H9 (cell line): ENCODE measurements at regions not wholly inside any gene's neighbourhood (a gene's known extent, or its start where the extent isn't known, plus 50 kb on each side); places are given as distances from the start of the nearest gene placed in this dataset.

Experiments
- DNase-seq: peaks from one replicate; pipeline ENCODE4 v3.0.0-alpha.2; 2017
- H2AFZ ChIP-seq: one replicate; pipeline ENCODE4 v1.6.1; 2013; ENCODE audit warnings: mild to moderate bottlenecking, low read length, control low read depth, moderate library complexity
- H2AK5ac ChIP-seq: 2 replicates; pipeline ENCODE4 v1.6.1; 2013; ENCODE audit warnings: low read length, control low read depth, mixed read lengths; ENCODE audit not compliant: insufficient read length
- H2BK120ac ChIP-seq: one replicate; pipeline ENCODE4 v1.6.1; 2013; ENCODE audit warnings: low read depth, mild to moderate bottlenecking, low read length, control low read depth, inconsistent platforms; ENCODE audit not compliant: poor library complexity, severe bottlenecking
- H2BK12ac ChIP-seq: 2 replicates; pipeline ENCODE4 v1.6.1; 2013; ENCODE audit warnings: low read length, control low read depth, mixed read lengths, low read depth; ENCODE audit not compliant: insufficient read length
- H2BK15ac ChIP-seq: 2 replicates; pipeline ENCODE4 v1.6.1; 2013; ENCODE audit warnings: low read depth, low read length, control low read depth
- H2BK20ac ChIP-seq: one replicate; pipeline ENCODE4 v1.6.1; 2013; ENCODE audit warnings: low read depth, mild to moderate bottlenecking, low read length, control low read depth, inconsistent platforms; ENCODE audit not compliant: poor library complexity, severe bottlenecking
- H2BK5ac ChIP-seq: 2 replicates; pipeline ENCODE4 v1.6.1; 2013; ENCODE audit warnings: low read length, control low read depth, mixed read lengths; ENCODE audit not compliant: insufficient read length
- H3K14ac ChIP-seq: 2 replicates; pipeline ENCODE4 v1.6.1; 2013; ENCODE audit warnings: low read length, control low read depth; ENCODE audit not compliant: insufficient read depth
- H3K18ac ChIP-seq: 2 replicates; pipeline ENCODE4 v1.6.1; 2013; ENCODE audit warnings: low read depth, mild to moderate bottlenecking, mixed read lengths, low read length, control low read depth; ENCODE audit not compliant: insufficient read length
- H3K23ac ChIP-seq: 2 replicates; pipeline ENCODE4 v1.6.1; 2013; ENCODE audit warnings: low read length, control low read depth, mixed read lengths, low read depth; ENCODE audit not compliant: insufficient read length
- H3K23me2 ChIP-seq: 2 replicates; pipeline ENCODE4 v1.6.1; 2013; ENCODE audit warnings: low read depth, mild to moderate bottlenecking, mixed read lengths, low read length, control low read depth; ENCODE audit not compliant: insufficient read length, poor library complexity, severe bottlenecking
- H3K27ac ChIP-seq: 2 replicates; pipeline ENCODE4 v1.5.1; 2013; ENCODE audit warnings: low read length, control low read depth, mixed read lengths, low read depth; ENCODE audit not compliant: insufficient read length
- H3K27me3 ChIP-seq: 2 replicates; pipeline ENCODE4 v1.6.1; 2013; ENCODE audit warnings: low read length, control low read depth, inconsistent platforms; ENCODE audit not compliant: insufficient read depth
- H3K4ac ChIP-seq: 2 replicates; pipeline ENCODE4 v1.6.1; 2013; ENCODE audit warnings: low read depth, mild to moderate bottlenecking, control low read depth, inconsistent platforms, low read length, moderate library complexity
- H3K4me1 ChIP-seq: 2 replicates; pipeline ENCODE4 v1.6.1; 2013; ENCODE audit warnings: low read length, control low read depth, inconsistent platforms; ENCODE audit not compliant: insufficient read depth
- H3K4me2 ChIP-seq: 2 replicates; pipeline ENCODE4 v1.6.1; 2013; ENCODE audit warnings: low read length, control low read depth, mixed read lengths; ENCODE audit not compliant: insufficient read length, insufficient read depth
- H3K56ac ChIP-seq: 2 replicates; pipeline ENCODE4 v1.6.1; 2013; ENCODE audit warnings: low read depth, mild to moderate bottlenecking, mixed read lengths, low read length, control low read depth; ENCODE audit not compliant: insufficient read length
- H3K79me1 ChIP-seq: 2 replicates; pipeline ENCODE4 v1.6.1; 2013; ENCODE audit warnings: low read depth, mild to moderate bottlenecking, moderate library complexity, low read length, control low read depth, inconsistent platforms; ENCODE audit not compliant: insufficient read depth, poor library complexity, severe bottlenecking
- H3K79me2 ChIP-seq: 2 replicates; pipeline ENCODE4 v1.6.1; 2013; ENCODE audit warnings: low read length, control low read depth, inconsistent platforms; ENCODE audit not compliant: insufficient read depth
- H3K9ac ChIP-seq: 2 replicates; pipeline ENCODE4 v1.6.1; 2013; ENCODE audit warnings: low read length, control low read depth, mixed read lengths; ENCODE audit not compliant: insufficient read length; ENCODE audit errors: extremely low read depth
- H3K9me3 ChIP-seq: one replicate; pipeline ENCODE4 v1.6.1; 2013; ENCODE audit warnings: low read depth, low read length, inconsistent platforms; ENCODE audit not compliant: control insufficient read depth
- H3T11ph ChIP-seq: one replicate; pipeline ENCODE4 v1.6.1; 2013; ENCODE audit warnings: mild to moderate bottlenecking, low read length, control low read depth, inconsistent platforms
- H4K20me1 ChIP-seq: one replicate; pipeline ENCODE4 v1.6.1; 2013; ENCODE audit not compliant: control insufficient read depth, insufficient read length, insufficient read depth
- H4K5ac ChIP-seq: 2 replicates; pipeline ENCODE4 v1.6.1; 2013; ENCODE audit warnings: low read depth, mild to moderate bottlenecking, mixed read lengths, low read length, control low read depth; ENCODE audit not compliant: insufficient read length
- H4K8ac ChIP-seq: replicated peaks from 2 replicates; pipeline ENCODE4 v1.6.1; 2013; ENCODE audit warnings: low read length, control low read depth, mixed read lengths, low read depth; ENCODE audit not compliant: insufficient read length
- H4K91ac ChIP-seq: 2 replicates; pipeline ENCODE4 v1.6.1; 2013; ENCODE audit warnings: low read depth, mild to moderate bottlenecking, moderate library complexity, mixed read lengths, low read length, control low read depth; ENCODE audit not compliant: insufficient read length
- H3K27ac Mint-ChIP-seq, 3 experiments: 2 replicates in 2 of 3; 3 replicates in 1 of 3; pipeline ENCODE4 v1.8.0; 2020 to 2021; ENCODE audit warnings: mixed read lengths in 3 of 3, mild to moderate bottlenecking in 1 of 3, moderate library complexity in 1 of 3
- H3K27me3 Mint-ChIP-seq: 2 replicates; pipeline ENCODE4 v1.8.0; 2021; ENCODE audit warnings: low read depth, mild to moderate bottlenecking, moderate library complexity, mixed read lengths
- H3K36me3 Mint-ChIP-seq, 3 experiments: 2 replicates in 2 of 3; 3 replicates in 1 of 3; pipeline ENCODE4 v1.8.0; 2020 to 2021; ENCODE audit warnings: low read depth in 3 of 3, mixed read lengths in 3 of 3; ENCODE audit not compliant: insufficient read depth in 1 of 3
- H3K4me1 Mint-ChIP-seq, 2 experiments: 2 replicates each; pipeline ENCODE4 v1.8.0; 2020; ENCODE audit warnings: mixed read lengths in 2 of 2
- H3K4me3 Mint-ChIP-seq, 2 experiments: 2 replicates in 1 of 2; 3 replicates in 1 of 2; pipeline ENCODE4 v1.8.0; 2020 to 2021; ENCODE audit warnings: mild to moderate bottlenecking in 2 of 2, mixed read lengths in 2 of 2, moderate library complexity in 1 of 2
- H3K9me3 Mint-ChIP-seq, 2 experiments: 2 replicates in 1 of 2; 3 replicates in 1 of 2; pipeline ENCODE4 v1.8.0; 2020; ENCODE audit warnings: mild to moderate bottlenecking in 2 of 2, mixed read lengths in 2 of 2, moderate library complexity in 1 of 2
- WGBS: extraction: QIAGEN DNeasy Blood & Tissue Kit; methylation state at CpG from one replicate; pipeline ENCODE4 v1.1.7; 2013; ENCODE audit warnings: missing lambda C conversion rate, low lambda C conversion rate, mixed read lengths; ENCODE audit not compliant: insufficient read length; ENCODE audit errors: extremely low coverage; 5-methylcytosine and 5-hydroxymethylcytosine counted together
- TF ChIP-seq, protein P1 (sequence below): fragments of 200-600 bp; sonication (generic); conservative IDR thresholded peaks from 3 replicates; pipeline ENCODE4 v1.8.0; 2021; ENCODE audit warnings: antibody characterized with exemption, mild to moderate bottlenecking

DNA sequence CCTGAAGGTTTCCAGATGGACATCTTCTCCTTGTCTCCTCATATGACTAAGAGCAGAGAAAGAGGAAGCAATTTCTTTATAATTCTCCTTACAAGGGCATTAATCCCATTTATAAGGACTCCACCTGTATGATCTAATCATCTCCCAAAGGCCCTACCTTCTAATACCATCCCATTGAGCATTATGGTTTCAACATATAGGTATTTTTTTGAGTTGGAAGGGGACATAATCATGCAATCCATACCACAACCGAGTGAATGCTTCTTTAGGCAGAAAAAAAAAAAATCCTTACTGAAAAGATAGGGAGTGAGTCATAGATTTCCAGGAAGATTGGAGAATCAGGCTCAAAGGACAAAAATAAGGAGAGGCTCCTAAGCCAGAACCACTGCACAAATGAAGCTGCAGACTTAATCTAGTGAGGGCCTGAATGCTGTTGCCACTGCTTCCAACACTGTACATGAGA is 312.5 kb upstream of the HS3ST1 start:
- Mint-ChIP-seq H3K27ac (peak overlapping the region in 1 of 3 experiments; percentile 29; a peak in 1 of 7 replicates), H3K4me3 (no peak overlapping the region), H3K4me1 (no peaks in the 10 kb centered on the region), H3K27me3 (no peaks in the 10 kb centered on the region; the same call in 1 of the 2 replicates), H3K36me3 (peaks cover 3 to 11% (median 6%) of the 10 kb centered on the region in 3 experiments; a peak in 6 of 7 replicates), H3K9me3 (peaks cover 0 to 12% of the 10 kb centered on the region in 2 experiments; a peak in 4 of 5 replicates)
- H3K23ac ChIP-seq, result no peak overlapping the region
- H3K4ac ChIP-seq, result no peak overlapping the region
- H3K9ac ChIP-seq, result no peak overlapping the region
- DNase-seq, result no peak
- no peak overlapping the region for H3K18ac ChIP-seq
- no peak overlapping the region for H4K5ac ChIP-seq
- H3K14ac ChIP-seq, result no peak overlapping the region
- no peaks in the 10 kb centered on the region for H3K9me3 ChIP-seq
- no peak overlapping the region for H3K56ac ChIP-seq
- H3K4me1 ChIP-seq, result no peaks in the 10 kb centered on the region
- H3K79me1 ChIP-seq, result no peaks in the 10 kb centered on the region
- H3T11ph ChIP-seq, result no peak overlapping the region
- no peak overlapping the region for H2BK20ac ChIP-seq
- no peak overlapping the region for H3K4me2 ChIP-seq
- no peak overlapping the region for H2AFZ ChIP-seq
- no peak overlapping the region for H2BK15ac ChIP-seq
- no peak overlapping the region for H4K91ac ChIP-seq
- H3K27ac ChIP-seq, result no peak overlapping the region
- no peak overlapping the region for H2BK120ac ChIP-seq
- no peak overlapping the region for H4K8ac ChIP-seq
- 0 out of 2 replicates have a peak, but pooled peaks cover 2% of the 10 kb centered on the region for H3K79me2 ChIP-seq
- no peak overlapping the region for H2BK12ac ChIP-seq
- H2AK5ac ChIP-seq, result no peak overlapping the region
- TF ChIP-seq, protein P1, sequence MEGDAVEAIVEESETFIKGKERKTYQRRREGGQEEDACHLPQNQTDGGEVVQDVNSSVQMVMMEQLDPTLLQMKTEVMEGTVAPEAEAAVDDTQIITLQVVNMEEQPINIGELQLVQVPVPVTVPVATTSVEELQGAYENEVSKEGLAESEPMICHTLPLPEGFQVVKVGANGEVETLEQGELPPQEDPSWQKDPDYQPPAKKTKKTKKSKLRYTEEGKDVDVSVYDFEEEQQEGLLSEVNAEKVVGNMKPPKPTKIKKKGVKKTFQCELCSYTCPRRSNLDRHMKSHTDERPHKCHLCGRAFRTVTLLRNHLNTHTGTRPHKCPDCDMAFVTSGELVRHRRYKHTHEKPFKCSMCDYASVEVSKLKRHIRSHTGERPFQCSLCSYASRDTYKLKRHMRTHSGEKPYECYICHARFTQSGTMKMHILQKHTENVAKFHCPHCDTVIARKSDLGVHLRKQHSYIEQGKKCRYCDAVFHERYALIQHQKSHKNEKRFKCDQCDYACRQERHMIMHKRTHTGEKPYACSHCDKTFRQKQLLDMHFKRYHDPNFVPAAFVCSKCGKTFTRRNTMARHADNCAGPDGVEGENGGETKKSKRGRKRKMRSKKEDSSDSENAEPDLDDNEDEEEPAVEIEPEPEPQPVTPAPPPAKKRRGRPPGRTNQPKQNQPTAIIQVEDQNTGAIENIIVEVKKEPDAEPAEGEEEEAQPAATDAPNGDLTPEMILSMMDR, result no peak
- no peaks in the 10 kb centered on the region for H3K23me2 ChIP-seq
- H3K27me3 ChIP-seq, result no peaks in the 10 kb centered on the region
- whole genome bisulfite sequencing, result no CpG with 5 or more reads among the region's 1 CpG
- no peak overlapping the region for H2BK5ac ChIP-seq
- no peaks in the 10 kb centered on the region for H4K20me1 ChIP-seq
